Ammon's horn (tissue), 1 donor: ENCODE measurements at regions not wholly inside any gene's neighbourhood (a gene's known extent, or its start where the extent isn't known, plus 50 kb on each side); places are given as distances from the start of the nearest gene placed in this dataset.
"Not testable (repeated sequence)": the region's sequence is repeated elsewhere in the genome, so short reads cannot be mapped to it uniquely, and the experiment has no call there.

Experiments
- DNase-seq: peaks from one replicate; pipeline ENCODE4 v3.0.0-alpha.2; 2016; ENCODE audit warnings: low spot score

GRCh38 chr5:129163810-129164378 is 69.3 kb downstream of the ISOC1 start:
- no peak for DNase-seq

DNA sequence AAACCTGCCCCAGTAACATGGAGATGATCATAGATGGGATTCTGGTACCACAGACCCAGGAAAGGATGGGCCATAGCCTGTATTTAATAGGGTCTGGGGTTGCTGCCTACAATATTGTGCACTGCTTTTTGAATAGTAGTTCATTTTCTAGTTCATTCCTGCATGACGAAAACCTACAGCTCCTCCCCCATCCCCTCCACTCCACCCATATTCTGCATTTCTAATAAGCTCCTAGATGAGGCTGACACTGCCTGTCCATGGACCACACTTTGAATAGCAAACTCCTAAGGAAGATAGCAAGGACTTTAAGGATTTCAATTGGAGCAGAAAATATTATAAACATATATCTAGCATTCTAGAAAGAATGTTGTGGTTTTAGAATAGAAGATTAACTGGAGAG is 75.5 kb downstream of the ISOC1 start:
- DNase-seq: no peak

- no peak for DNase-seq
Observed at GRCh38 chr5:129171194-129171944, 76.8 kb downstream of the ISOC1 start.

- peak; percentile 41 for DNase-seq
Observed at GRCh38 chr5:129172580-129172979, 78.0 kb downstream of the ISOC1 start.

DNA sequence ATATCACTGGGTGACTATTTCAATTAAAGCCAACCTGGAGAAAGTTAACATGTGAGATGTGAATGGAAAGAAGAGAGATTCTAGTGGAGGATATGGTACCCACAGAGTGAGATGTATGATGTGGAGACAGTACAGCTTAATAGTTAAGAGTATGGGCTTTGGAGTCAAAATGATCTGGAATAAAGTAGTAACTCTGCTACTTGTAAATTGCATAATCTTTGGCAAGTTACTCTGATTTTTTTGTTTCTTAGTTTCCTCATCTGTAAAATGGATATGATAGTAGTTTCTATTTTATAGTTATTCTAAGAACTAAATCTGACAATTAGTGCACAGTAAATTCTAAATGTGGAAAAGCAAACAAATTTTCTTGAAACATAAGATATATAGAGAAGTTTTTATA is 79.2 kb downstream of the ISOC1 start:
- no peak for DNase-seq

DNA sequence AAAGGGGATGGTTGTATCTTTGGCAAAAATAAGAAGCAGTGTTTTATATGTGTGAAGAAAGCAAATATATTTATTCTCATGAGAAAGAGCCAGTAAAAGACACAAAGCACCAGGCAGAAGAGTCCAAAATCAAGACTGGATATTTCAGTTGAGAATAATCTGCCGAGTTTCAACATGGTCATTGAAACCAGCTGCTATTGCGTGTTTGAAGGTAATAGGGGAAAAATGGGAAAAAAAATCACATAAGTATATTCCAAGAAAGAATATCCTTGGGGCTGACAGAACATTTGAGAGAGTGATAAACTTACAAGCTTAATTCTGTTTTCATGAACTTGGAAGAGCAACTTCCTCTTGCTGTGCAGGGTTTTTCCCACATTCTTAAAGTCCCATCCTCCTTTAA is 79.9 kb downstream of the ISOC1 start:
- no peak for DNase-seq

DNA sequence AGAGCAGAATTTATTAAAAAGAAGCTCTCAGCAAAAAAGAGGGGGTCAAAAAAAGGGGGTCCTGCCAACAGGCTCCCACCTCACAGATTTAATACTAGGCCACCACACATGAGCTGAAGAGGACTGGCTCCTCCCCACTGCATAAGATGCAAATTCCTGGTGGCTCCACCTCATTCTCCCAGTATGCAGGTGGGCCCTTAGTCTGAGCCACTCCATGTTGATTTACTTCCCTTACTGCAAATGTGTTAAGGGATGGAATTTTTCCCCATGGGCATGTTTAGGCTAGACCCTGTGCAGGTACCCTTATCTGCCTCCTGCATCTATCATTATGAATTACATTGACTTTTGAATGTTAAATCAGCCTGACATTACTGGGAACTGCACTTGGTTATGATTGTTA is 82.9 kb downstream of the ISOC1 start:
- no peak for DNase-seq

DNA sequence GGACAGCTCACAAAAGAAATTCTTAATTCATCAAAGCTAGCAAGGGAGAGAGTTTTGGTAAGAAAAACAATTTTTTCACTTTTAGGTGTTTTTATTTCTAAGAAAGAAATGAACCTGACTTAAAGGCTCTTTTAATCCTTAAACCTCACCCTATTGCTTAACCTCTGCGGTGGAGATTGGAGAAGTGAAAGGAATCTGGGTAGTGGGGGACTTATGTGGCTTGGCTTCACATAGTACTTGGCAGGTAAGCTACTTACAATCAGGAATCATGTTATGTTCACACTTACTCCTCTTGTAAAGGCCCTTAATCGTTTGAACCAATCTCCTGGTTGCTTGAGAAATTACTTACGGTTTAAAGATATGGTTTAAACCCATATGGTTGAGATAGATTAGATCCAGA is 104.8 kb downstream of the ISOC1 start:
- DNase-seq: no peak

DNA sequence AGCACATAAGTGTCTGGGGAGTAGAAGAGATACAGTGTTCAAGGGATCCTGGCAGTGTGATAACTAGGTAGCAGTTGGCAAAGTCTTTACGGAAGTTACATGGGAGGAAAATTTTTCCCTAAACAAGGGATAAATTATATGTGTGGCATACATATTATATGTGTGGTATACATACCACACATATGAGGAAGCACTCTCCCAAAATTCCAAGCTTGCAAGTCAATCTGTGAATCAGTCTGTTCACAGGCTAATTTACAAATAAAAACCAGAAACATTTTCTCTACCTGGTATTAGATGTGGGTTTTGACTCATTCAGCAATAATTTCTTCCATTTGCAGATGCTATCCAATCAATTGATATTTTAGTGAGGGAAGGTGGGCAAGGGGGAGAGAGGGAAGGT is 110.0 kb downstream of the ISOC1 start:
- DNase-seq: no peak

DNA sequence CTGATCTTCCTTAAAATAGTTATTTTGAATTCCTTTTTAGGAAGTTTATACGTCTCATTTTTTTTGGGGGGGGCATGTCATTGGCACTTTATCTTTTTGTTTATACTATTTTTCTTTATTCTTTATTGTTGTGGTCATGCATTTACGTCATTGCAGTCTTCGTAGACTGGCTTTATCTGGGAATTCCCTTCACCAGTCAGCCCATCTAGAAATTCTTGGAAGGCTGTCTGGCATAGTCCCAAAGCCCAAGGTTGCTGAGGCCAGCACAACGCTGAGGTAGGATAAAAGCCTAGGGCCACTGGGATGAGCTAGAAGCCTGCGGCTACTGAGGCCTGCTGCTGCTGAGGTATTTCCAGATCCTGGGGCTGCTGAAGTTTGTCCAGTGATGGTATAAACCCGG is 121.5 kb downstream of the ISOC1 start:
- no peak for DNase-seq

DNA sequence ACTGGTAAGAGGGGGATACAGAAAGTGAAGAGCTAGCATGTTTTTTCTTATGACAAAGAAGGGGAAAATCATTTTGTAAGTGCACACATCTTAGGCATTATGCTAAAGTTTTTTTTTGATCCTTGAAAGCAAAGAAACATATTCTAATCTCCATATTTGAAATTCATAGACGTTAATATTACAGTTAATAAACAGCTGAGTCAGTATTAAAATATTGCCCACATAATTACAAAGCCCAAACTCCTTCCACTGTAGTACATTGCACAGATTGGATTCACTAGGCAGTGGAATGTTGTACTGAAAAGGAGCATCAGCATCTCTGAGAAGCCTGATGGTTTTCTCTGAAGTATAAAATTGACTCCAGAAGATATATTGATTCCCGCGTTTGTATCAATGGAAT is 122.6 kb downstream of the ISOC1 start:
- no peak for DNase-seq

DNA sequence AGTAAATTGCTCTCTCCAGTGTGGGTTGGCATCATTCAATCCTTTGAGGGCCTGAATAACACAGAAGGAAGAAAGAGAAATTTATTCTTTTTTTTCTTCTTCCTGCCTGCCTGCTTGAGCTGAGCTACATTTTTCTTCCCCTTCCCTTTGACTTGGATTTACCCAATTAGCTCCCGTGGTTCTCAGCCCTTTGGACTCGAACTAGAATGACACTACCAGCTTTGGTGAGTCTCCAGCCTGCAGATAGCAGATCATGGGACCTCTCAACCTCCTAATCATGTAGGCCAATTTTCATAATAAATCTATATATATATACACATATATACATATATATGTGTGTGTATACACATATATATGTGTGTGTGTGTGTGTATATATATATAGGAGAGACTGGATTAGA is 128.6 kb downstream of the ISOC1 start:
- no peak for DNase-seq

- DNase-seq: no peak
Observed at GRCh38 chr5:129228577-129228976, 134.0 kb downstream of the ISOC1 start.

GRCh38 chr5:129241755-129242154 is 147.2 kb downstream of the ISOC1 start:
- no peak for DNase-seq

DNA sequence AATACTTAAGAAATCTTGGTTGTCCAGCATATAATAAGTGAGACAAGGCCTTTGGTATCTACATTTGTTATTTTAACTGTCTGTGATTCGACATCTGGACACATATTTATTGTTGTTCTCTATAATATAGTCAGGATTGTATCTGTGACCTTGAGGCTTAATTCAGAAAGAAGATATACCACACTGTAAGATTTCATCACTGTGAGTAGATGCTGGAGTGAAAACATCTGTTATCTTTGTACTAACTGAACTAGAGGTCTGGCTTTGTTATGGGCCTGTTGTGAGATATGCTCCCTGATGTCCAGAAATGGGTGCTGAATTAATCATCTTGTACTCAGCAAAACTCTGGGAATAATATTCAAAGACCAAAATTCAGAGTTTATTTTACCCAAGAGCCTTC is 148.5 kb downstream of the ISOC1 start:
- DNase-seq: no peak

DNA sequence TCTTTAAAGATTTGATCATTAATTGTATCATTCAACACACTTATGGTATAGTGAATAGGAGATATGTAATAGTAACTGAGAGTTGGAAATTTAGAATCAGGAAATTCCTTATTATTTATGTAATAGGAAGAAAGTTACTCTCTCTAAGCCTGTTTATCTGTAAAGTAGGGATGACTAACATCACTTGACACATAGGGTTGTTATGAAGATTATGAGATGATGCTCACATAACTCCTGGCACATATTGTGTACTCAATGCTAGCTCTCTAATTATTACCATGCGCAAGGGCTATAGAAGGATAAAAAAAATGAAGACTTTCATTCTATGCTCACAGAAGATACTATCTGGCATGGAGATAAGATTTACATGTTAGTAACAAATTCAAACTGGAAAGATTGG is 149.9 kb downstream of the ISOC1 start:
- DNase-seq: no peak

- DNase-seq: peak; percentile 67
Observed at GRCh38 chr5:129245489-129245888, 150.9 kb downstream of the ISOC1 start.

DNA sequence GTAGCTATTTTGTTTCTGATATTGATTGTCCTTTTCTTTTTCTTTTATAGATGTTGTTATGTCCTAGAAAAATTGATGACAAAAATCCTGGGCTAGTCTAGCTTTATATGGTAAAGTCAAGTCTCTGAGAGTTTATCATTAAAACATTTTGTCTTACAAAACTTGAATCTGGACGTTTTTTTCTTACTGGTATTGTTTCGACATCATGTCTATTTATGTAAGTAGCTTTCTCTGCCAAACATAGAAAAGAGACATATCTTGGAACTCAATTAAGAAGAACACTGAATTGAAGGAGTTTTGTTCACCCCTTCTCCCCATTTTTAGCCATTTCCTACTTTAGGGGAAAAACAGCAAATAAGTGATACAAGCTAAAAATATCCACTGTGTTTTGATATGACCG is 151.5 kb downstream of the ISOC1 start:
- DNase-seq: no peak

DNA sequence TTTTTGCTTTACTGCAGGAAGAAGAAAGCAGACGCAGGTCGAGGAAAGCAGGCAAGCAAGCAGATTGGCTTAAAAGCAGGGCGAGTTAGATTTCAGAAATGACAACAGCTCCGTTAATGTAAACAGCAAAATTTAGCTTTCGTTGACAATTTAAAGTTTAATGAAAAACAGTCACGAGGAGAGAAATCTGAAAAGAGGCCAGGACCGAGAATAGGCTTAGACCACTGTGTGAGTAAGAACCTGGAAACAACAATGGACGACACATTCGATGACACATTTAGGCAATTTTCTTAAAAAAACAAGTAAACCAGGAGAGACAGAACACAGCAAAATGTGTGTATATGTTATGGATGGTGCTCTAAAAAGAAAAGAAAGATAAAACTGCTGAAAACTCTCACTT is 155.3 kb downstream of the ISOC1 start:
- DNase-seq: no peak

- DNase-seq: peak; percentile 14
Observed at GRCh38 chr5:129271308-129271707, 176.8 kb downstream of the ISOC1 start.

DNA sequence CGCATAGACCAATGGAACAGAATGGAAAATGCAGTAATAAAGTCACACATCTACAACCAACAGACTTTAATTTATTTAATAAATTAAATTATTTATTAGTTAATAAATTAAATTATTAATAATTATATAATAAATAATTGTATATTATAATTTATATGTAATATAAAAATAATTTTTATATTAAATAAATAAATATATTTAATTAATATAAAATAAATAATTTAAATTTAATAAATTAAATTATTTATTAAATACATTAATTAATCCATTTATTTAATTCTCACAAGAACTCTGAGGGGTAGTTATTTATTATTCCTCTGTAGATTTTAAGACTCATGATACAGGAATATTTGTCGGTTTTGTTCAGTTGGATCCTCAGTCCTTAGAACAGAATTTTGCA is 176.1 kb upstream of the ADAMTS19 start:
- no peak for DNase-seq

GRCh38 chr5:129294216-129294615 is 165.9 kb upstream of the ADAMTS19 start:
- not testable (repeated sequence) for DNase-seq

DNA sequence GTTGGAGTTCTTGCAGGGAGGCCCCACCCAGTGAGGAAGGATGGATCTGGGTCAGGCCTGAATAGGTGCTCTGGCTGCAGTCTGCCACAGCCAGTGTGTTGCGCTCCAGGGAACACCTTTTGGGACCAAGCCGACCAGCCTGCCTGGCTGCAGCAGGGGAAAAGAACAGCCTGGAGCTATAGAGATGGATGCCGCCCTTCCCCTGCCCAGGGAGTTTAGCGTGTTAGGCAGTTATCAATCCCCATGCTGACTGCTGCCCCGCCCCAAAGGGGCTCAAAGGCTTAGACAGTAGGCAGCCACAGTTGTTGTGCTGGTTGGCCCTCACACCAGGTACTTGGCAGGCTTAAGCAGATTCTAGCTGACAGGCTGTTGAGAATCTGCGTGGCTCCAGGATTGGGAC is 153.4 kb upstream of the ADAMTS19 start:
- DNase-seq: no peak

DNA sequence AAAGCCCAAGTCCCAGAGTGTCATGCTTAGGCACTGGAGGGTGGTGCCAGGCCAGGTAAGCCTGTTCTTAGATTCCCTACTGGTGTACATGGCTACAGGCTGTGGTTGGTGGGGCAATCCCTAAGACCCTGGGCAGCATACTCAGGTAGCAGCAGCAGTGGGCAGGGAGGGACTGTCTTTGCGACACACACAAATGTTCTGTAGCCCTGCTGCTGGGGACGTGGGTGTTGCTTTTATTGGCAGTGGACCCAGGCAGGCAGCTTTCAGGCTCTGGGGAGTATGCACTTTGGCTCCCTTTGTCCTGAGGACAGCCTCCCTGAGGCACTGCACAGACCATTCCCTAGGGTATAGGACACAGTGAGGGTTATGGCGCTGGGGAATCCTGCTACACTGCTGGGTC is 137.1 kb upstream of the ADAMTS19 start:
- no peak for DNase-seq
